C4-2B (cell line): ENCODE measurements at regions not wholly inside any gene's neighbourhood (a gene's known extent, or its start where the extent isn't known, plus 50 kb on each side); places are given as distances from the start of the nearest gene placed in this dataset.

Experiments
- ZFX ChIP-seq: fragments of 450-650 bp; IDR thresholded peaks from 2 replicates; pipeline ENCODE4 v1.6.1; 2017
- TF ChIP-seq, protein P1 (sequence below): fragments of 450-650 bp; conservative IDR thresholded peaks from 2 replicates; pipeline ENCODE4 v1.5.1; 2017; ENCODE audit warnings: mild to moderate bottlenecking

DNA sequence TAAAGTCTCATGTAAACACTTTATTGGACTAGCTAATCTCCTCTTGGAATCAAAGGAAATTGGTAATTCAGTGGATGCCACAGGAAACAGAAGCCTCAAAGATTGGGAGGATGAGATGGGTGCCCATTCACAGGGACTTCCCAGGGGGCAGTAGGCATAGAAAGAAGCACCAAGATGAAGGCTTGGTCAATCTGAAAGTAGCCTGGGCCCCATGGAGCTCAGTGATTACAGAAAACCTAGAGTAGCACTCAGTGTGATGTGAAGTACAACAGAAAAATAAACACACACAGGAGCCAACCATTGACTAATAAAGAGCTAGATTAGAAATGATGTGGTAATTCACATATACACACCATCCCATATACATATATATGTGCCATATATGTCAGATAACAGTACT lies 560.6 kb downstream of the TBC1D4 start:
- TF ChIP-seq, protein P1, sequence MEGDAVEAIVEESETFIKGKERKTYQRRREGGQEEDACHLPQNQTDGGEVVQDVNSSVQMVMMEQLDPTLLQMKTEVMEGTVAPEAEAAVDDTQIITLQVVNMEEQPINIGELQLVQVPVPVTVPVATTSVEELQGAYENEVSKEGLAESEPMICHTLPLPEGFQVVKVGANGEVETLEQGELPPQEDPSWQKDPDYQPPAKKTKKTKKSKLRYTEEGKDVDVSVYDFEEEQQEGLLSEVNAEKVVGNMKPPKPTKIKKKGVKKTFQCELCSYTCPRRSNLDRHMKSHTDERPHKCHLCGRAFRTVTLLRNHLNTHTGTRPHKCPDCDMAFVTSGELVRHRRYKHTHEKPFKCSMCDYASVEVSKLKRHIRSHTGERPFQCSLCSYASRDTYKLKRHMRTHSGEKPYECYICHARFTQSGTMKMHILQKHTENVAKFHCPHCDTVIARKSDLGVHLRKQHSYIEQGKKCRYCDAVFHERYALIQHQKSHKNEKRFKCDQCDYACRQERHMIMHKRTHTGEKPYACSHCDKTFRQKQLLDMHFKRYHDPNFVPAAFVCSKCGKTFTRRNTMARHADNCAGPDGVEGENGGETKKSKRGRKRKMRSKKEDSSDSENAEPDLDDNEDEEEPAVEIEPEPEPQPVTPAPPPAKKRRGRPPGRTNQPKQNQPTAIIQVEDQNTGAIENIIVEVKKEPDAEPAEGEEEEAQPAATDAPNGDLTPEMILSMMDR = no peak
- no peak for TF ChIP-seq ZFX
